ENCODE measurements at regions not wholly inside any gene's neighbourhood (a gene's known extent, or its start where the extent isn't known, plus 50 kb on each side); places are given as distances from the start of the nearest gene placed in this dataset.

- ATAC-seq (ENCODE audit: low read depth in 2 of 2): no peak
- Mint-ChIP-seq H3K4me3 (no peak overlapping the region), H3K27ac (no peak overlapping the region), H3K4me1 (no peaks in the 10 kb centered on the region), H3K9me3 (peaks cover 0 to 7% (median 0%) of the 10 kb centered on the region in 7 donors), H3K36me3 (no peaks in the 10 kb centered on the region), H3K27me3 (peaks cover 4% of the 10 kb centered on the region)
- Histone ChIP-seq H3K4me1 (ENCODE audit: control insufficient read depth, insufficient read depth, low read length, poor library complexity, severe bottlenecking) (no peaks in the 10 kb centered on the region), H3K9me3 (ENCODE audit: control insufficient read depth in 2 of 2, low read length in 2 of 2) (peaks cover 0 to 3% of the 10 kb centered on the region in 2 experiments), H3K27me3 (ENCODE audit: control insufficient read depth, insufficient read depth, low read length) (no peaks in the 10 kb centered on the region), H3K36me3 (ENCODE audit: control insufficient read depth, insufficient read depth, low read length) (no peaks in the 10 kb centered on the region), H3K4me3 (ENCODE audit: low read depth, low read length) (no peak overlapping the region), H3K27ac (ENCODE audit: insufficient read depth, low read length, poor library complexity, severe bottlenecking) (no peak overlapping the region)
- DNase-seq: no peak
Observed at GRCh38 chr16:51012396-51012795, 138.7 kb downstream of the SALL1 start.

- no peaks in the 10 kb centered on the region for H3K4me1 ChIP-seq (ENCODE audit: control insufficient read depth, insufficient read depth, low read length, poor library complexity, severe bottlenecking)
- H3K27ac ChIP-seq (ENCODE audit: insufficient read depth, low read length, poor library complexity, severe bottlenecking): no peak overlapping the region
- Mint-ChIP-seq H3K27me3 (peaks cover 4% of the 10 kb centered on the region), H3K4me3 (no peak overlapping the region), H3K4me1 (no peaks in the 10 kb centered on the region), H3K9me3 (peaks cover 0 to 7% (median 3%) of the 10 kb centered on the region in 7 donors), H3K36me3 (no peaks in the 10 kb centered on the region), H3K27ac (no peak overlapping the region)
- H3K36me3 ChIP-seq (ENCODE audit: control insufficient read depth, insufficient read depth, low read length): no peaks in the 10 kb centered on the region
- ATAC-seq (ENCODE audit: low read depth in 2 of 2) (no peak), DNase-seq (no peak)
- H3K27me3 ChIP-seq (ENCODE audit: control insufficient read depth, insufficient read depth, low read length): no peaks in the 10 kb centered on the region
- peaks cover 0 to 3% of the 10 kb centered on the region in 2 experiments for H3K9me3 ChIP-seq (ENCODE audit: control insufficient read depth in 2 of 2, low read length in 2 of 2)
- no peak overlapping the region for H3K4me3 ChIP-seq (ENCODE audit: low read depth, low read length)
Observed at GRCh38 chr16:51010817-51011216, 140.3 kb downstream of the SALL1 start.

- no peak overlapping the region for H3K27ac ChIP-seq (ENCODE audit: insufficient read depth, low read length, poor library complexity, severe bottlenecking)
- peaks cover 5% of the 10 kb centered on the region for H3K27me3 Mint-ChIP-seq
- H3K36me3 ChIP-seq (ENCODE audit: control insufficient read depth, insufficient read depth, low read length): no peaks in the 10 kb centered on the region
- peaks cover 0 to 3% of the 10 kb centered on the region in 2 experiments for H3K9me3 ChIP-seq (ENCODE audit: control insufficient read depth in 2 of 2, low read length in 2 of 2)
- no peak for ATAC-seq (ENCODE audit: low read depth in 2 of 2)
- no peak overlapping the region for H3K4me3 ChIP-seq (ENCODE audit: low read depth, low read length)
- no peaks in the 10 kb centered on the region for H3K36me3 Mint-ChIP-seq
- no peaks in the 10 kb centered on the region for H3K4me1 ChIP-seq (ENCODE audit: control insufficient read depth, insufficient read depth, low read length, poor library complexity, severe bottlenecking)
- no peaks in the 10 kb centered on the region for H3K27me3 ChIP-seq (ENCODE audit: control insufficient read depth, insufficient read depth, low read length)
- no peak overlapping the region for H3K4me3 Mint-ChIP-seq
- no peak for DNase-seq
- H3K27ac Mint-ChIP-seq: no peak overlapping the region
- no peaks in the 10 kb centered on the region for H3K4me1 Mint-ChIP-seq
- peaks cover 0 to 7% (median 3%) of the 10 kb centered on the region in 7 donors for H3K9me3 Mint-ChIP-seq
Observed at GRCh38 chr16:51009813-51010212, 141.3 kb downstream of the SALL1 start.

GRCh38 chr16:51009359-51009758 lies 141.7 kb downstream of the SALL1 start:
- H3K27ac ChIP-seq (ENCODE audit: insufficient read depth, low read length, poor library complexity, severe bottlenecking): no peak overlapping the region
- Mint-ChIP-seq H3K36me3 (no peaks in the 10 kb centered on the region), H3K4me3 (no peak overlapping the region), H3K4me1 (no peaks in the 10 kb centered on the region), H3K9me3 (peaks cover 0 to 7% (median 3%) of the 10 kb centered on the region in 7 donors), H3K27me3 (peaks cover 5% of the 10 kb centered on the region), H3K27ac (no peak overlapping the region)
- DNase-seq: no peak
- H3K36me3 ChIP-seq (ENCODE audit: control insufficient read depth, insufficient read depth, low read length): no peaks in the 10 kb centered on the region
- H3K4me3 ChIP-seq (ENCODE audit: low read depth, low read length): no peak overlapping the region
- no peak for ATAC-seq (ENCODE audit: low read depth in 2 of 2)
- peaks cover 0 to 3% of the 10 kb centered on the region in 2 experiments for H3K9me3 ChIP-seq (ENCODE audit: control insufficient read depth in 2 of 2, low read length in 2 of 2)
- H3K27me3 ChIP-seq (ENCODE audit: control insufficient read depth, insufficient read depth, low read length): no peaks in the 10 kb centered on the region
- H3K4me1 ChIP-seq (ENCODE audit: control insufficient read depth, insufficient read depth, low read length, poor library complexity, severe bottlenecking): no peaks in the 10 kb centered on the region

GRCh38 chr16:51008607-51009006 lies 142.5 kb downstream of the SALL1 start:
- H3K27ac ChIP-seq (ENCODE audit: insufficient read depth, low read length, poor library complexity, severe bottlenecking): no peak overlapping the region
- H3K27me3 ChIP-seq (ENCODE audit: control insufficient read depth, insufficient read depth, low read length): no peaks in the 10 kb centered on the region
- Mint-ChIP-seq H3K27ac (no peak overlapping the region), H3K9me3 (peaks cover 0 to 7% (median 3%) of the 10 kb centered on the region in 7 donors), H3K27me3 (peaks cover 5% of the 10 kb centered on the region), H3K4me1 (no peaks in the 10 kb centered on the region), H3K36me3 (no peaks in the 10 kb centered on the region), H3K4me3 (no peak overlapping the region)
- H3K36me3 ChIP-seq (ENCODE audit: control insufficient read depth, insufficient read depth, low read length): no peaks in the 10 kb centered on the region
- H3K4me1 ChIP-seq (ENCODE audit: control insufficient read depth, insufficient read depth, low read length, poor library complexity, severe bottlenecking): no peaks in the 10 kb centered on the region
- DNase-seq: no peak
- no peak overlapping the region for H3K4me3 ChIP-seq (ENCODE audit: low read depth, low read length)
- H3K9me3 ChIP-seq (ENCODE audit: control insufficient read depth in 2 of 2, low read length in 2 of 2): peaks cover 0 to 3% of the 10 kb centered on the region in 2 experiments
- ATAC-seq (ENCODE audit: low read depth in 2 of 2): no peak

- no peak overlapping the region for H3K27ac Mint-ChIP-seq
- Histone ChIP-seq H3K36me3 (ENCODE audit: control insufficient read depth, insufficient read depth, low read length) (no peaks in the 10 kb centered on the region), H3K4me1 (ENCODE audit: control insufficient read depth, insufficient read depth, low read length, poor library complexity, severe bottlenecking) (no peaks in the 10 kb centered on the region), H3K4me3 (ENCODE audit: low read depth, low read length) (no peak overlapping the region), H3K9me3 (ENCODE audit: control insufficient read depth in 2 of 2, low read length in 2 of 2) (peaks cover 0 to 3% of the 10 kb centered on the region in 2 experiments), H3K27me3 (ENCODE audit: control insufficient read depth, insufficient read depth, low read length) (no peaks in the 10 kb centered on the region), H3K27ac (ENCODE audit: insufficient read depth, low read length, poor library complexity, severe bottlenecking) (no peak overlapping the region)
- DNase-seq: no peak
- no peak overlapping the region for H3K4me3 Mint-ChIP-seq
- ATAC-seq (ENCODE audit: low read depth in 2 of 2): no peak
- peaks cover 0 to 7% (median 3%) of the 10 kb centered on the region in 7 donors for H3K9me3 Mint-ChIP-seq
- H3K27me3 Mint-ChIP-seq: peaks cover 5% of the 10 kb centered on the region
- no peaks in the 10 kb centered on the region for H3K36me3 Mint-ChIP-seq
- H3K4me1 Mint-ChIP-seq: no peaks in the 10 kb centered on the region
Observed at GRCh38 chr16:51008037-51008436, 143.0 kb downstream of the SALL1 start.

DNA sequence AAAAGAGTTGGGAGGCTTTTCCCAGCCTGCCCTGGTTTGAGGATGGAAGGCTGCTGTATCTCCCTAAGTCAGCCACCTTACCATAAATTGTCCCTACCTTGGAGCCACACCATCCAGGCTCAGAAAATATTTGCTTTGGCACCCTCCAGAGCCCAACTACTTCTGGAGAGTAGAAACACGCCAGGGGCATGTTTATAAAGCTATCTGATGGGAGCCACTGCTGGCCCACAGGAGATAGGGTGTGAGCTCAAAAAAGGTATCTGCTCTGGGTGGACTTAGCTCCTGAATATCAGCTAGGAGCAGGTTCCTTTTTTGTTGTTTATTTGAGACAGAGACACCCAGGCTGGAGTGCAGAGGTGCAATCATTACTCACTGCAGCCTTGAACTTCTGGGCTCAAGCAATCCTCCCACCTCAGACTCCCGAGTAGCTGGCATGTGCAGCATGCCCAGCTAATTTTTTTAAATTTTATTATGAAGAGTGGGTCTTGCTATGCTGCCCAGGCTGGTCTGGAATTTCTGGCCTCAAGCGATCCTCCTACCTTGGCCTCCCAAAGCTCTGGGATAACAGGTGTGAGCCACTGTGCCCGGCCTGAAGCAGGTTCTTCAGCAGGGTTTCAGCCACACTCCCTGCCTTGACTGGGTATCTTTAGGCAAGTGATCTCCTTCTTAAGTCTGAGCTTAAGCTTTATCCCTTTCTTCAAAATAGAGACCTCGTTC lies 147.1 kb downstream of the SALL1 start:
- DNase-seq (no peak), ATAC-seq (ENCODE audit: low read depth in 2 of 2) (no peak)
- H3K27me3 Mint-ChIP-seq: peaks cover 5% of the 10 kb centered on the region
- no peak overlapping the region for H3K4me3 Mint-ChIP-seq
- H3K9me3 Mint-ChIP-seq: peaks cover 0 to 8% (median 2%) of the 10 kb centered on the region in 7 donors
- Histone ChIP-seq H3K36me3 (ENCODE audit: control insufficient read depth, insufficient read depth, low read length) (no peaks in the 10 kb centered on the region), H3K4me1 (ENCODE audit: control insufficient read depth, insufficient read depth, low read length, poor library complexity, severe bottlenecking) (no peaks in the 10 kb centered on the region), H3K9me3 (ENCODE audit: control insufficient read depth in 2 of 2, low read length in 2 of 2) (no peaks in the 10 kb centered on the region), H3K4me3 (ENCODE audit: low read depth, low read length) (no peak overlapping the region), H3K27me3 (ENCODE audit: control insufficient read depth, insufficient read depth, low read length) (no peaks in the 10 kb centered on the region), H3K27ac (ENCODE audit: insufficient read depth, low read length, poor library complexity, severe bottlenecking) (no peak overlapping the region)
- no peaks in the 10 kb centered on the region for H3K36me3 Mint-ChIP-seq
- no peaks in the 10 kb centered on the region for H3K4me1 Mint-ChIP-seq
- no peak overlapping the region for H3K27ac Mint-ChIP-seq

- no peaks in the 10 kb centered on the region for H3K36me3 ChIP-seq (ENCODE audit: control insufficient read depth, insufficient read depth, low read length)
- ATAC-seq (ENCODE audit: low read depth in 2 of 2): no peak
- H3K27me3 Mint-ChIP-seq: peaks cover 5% of the 10 kb centered on the region
- no peaks in the 10 kb centered on the region for H3K4me1 ChIP-seq (ENCODE audit: control insufficient read depth, insufficient read depth, low read length, poor library complexity, severe bottlenecking)
- H3K27me3 ChIP-seq (ENCODE audit: control insufficient read depth, insufficient read depth, low read length): peaks cover 3% of the 10 kb centered on the region
- no peaks in the 10 kb centered on the region for H3K9me3 ChIP-seq (ENCODE audit: control insufficient read depth in 2 of 2, low read length in 2 of 2)
- no peaks in the 10 kb centered on the region for H3K4me1 Mint-ChIP-seq
- H3K27ac ChIP-seq (ENCODE audit: insufficient read depth, low read length, poor library complexity, severe bottlenecking): no peak overlapping the region
- H3K4me3 ChIP-seq (ENCODE audit: low read depth, low read length): no peak overlapping the region
- no peaks in the 10 kb centered on the region for H3K36me3 Mint-ChIP-seq
- no peak overlapping the region for H3K27ac Mint-ChIP-seq
- H3K9me3 Mint-ChIP-seq: peaks cover 0 to 5% (median 2%) of the 10 kb centered on the region in 7 donors
- DNase-seq: no peak
- no peak overlapping the region for H3K4me3 Mint-ChIP-seq
Observed at GRCh38 chr16:51002881-51003490, 148.1 kb downstream of the SALL1 start.

Data from CD4-positive, CD25-positive, alpha-beta regulatory T cell (primary cell).